SK-N-SH (cell line): ENCODE measurements at regions not wholly inside any gene's neighbourhood (a gene's known extent, or its start where the extent isn't known, plus 50 kb on each side); places are given as distances from the start of the nearest gene placed in this dataset.

Source experiments
- CTCF ChIA-PET: fragments of 300-600, 350-600 bp; formaldehyde crosslinking; extraction: SDS; loops from one replicate; lab custom pipeline; 2021; lab: Yijun Ruan, JAX
- POLR2A ChIA-PET: fragments of 350-600 bp; sonication (Branson Sonifier 250); formaldehyde crosslinking; extraction: SDS; loops from one replicate; lab custom pipeline; 2020; ENCODE audit warnings: antibody characterized with exemption, inconsistent platforms; lab: Yijun Ruan, JAX
- DNase-seq: peaks from one replicate; pipeline ENCODE4 v3.0.0; 2012
- H2AFZ ChIP-seq: fragments of 200-600 bp; sonication (generic); 2 replicates; pipeline ENCODE4 v1.8.1; 2016; ENCODE audit warnings: antibody characterized with exemption, mild to moderate bottlenecking, low read depth
- H3F3A ChIP-seq: fragments of 200-600 bp; sonication (generic); replicated peaks from 2 replicates; pipeline ENCODE3; 2016; ENCODE audit warnings: antibody characterized with exemption, mild to moderate bottlenecking; ENCODE audit not compliant: insufficient read depth
- H3K27ac ChIP-seq, 2 experiments: fragments of 200-500 bp in 1 of 2; fragments of 200-600 bp in 1 of 2; sonication (Bioruptor generic) in 1 of 2; sonication (generic), shearing (Covaris generic) in 1 of 2; 2 replicates each; pipeline versions ENCODE4 v1.5.1 to v1.6.1; 2014 to 2016; ENCODE audit warnings: low read depth in 2 of 2, inconsistent platforms in 1 of 2, low read length in 1 of 2, mild to moderate bottlenecking in 1 of 2, mixed read lengths in 1 of 2
- H3K27me3 ChIP-seq: fragments of 200-600 bp; sonication (generic), shearing (Covaris generic); 2 replicates; pipeline ENCODE4 v1.6.1; 2016; ENCODE audit warnings: mixed run types; ENCODE audit not compliant: insufficient read depth
- H3K36me3 ChIP-seq, 2 experiments: fragments of 200-500 bp in 1 of 2; fragments of 200-600 bp in 1 of 2; sonication (Bioruptor generic) in 1 of 2; sonication (generic) in 1 of 2; replicated peaks in 1 of 2; 2 replicates each; pipeline versions ENCODE3 to v1.5.1; 2014 to 2016; ENCODE audit warnings: low read length in 1 of 2, mild to moderate bottlenecking in 1 of 2; ENCODE audit not compliant: insufficient read depth in 2 of 2, control insufficient read depth in 1 of 2
- H3K4me1 ChIP-seq, 2 experiments: fragments of 200-500 bp in 1 of 2; fragments of 200-600 bp in 1 of 2; sonication (Bioruptor generic) in 1 of 2; sonication (generic), shearing (Covaris generic) in 1 of 2; 2 replicates each; pipeline versions ENCODE4 v1.5.1 to v1.6.1; 2014 to 2016; ENCODE audit warnings: low read depth in 1 of 2, low read length in 1 of 2, mixed run types in 1 of 2; ENCODE audit not compliant: insufficient read depth in 2 of 2, control insufficient read depth in 1 of 2
- H3K4me2 ChIP-seq: fragments of 200-600 bp; sonication (generic), shearing (Covaris generic); 2 replicates; pipeline ENCODE4 v1.6.1; 2017; ENCODE audit warnings: mixed run types
- H3K4me3 ChIP-seq, 2 experiments: fragments of 200-500 bp in 1 of 2; fragments of 200-600 bp in 1 of 2; sonication (Bioruptor generic) in 1 of 2; sonication (generic), shearing (Covaris generic) in 1 of 2; 2 replicates each; pipeline versions ENCODE4 v1.5.1 to v1.8.1; 2014 to 2016; ENCODE audit warnings: low read depth in 2 of 2, inconsistent platforms in 1 of 2, low read length in 1 of 2, mild to moderate bottlenecking in 1 of 2, mixed read lengths in 1 of 2, moderate library complexity in 1 of 2
- H3K79me2 ChIP-seq: fragments of 200-600 bp; sonication (generic); 2 replicates; pipeline ENCODE4 v1.8.1; 2017; ENCODE audit warnings: mild to moderate bottlenecking; ENCODE audit not compliant: insufficient read depth
- H3K9ac ChIP-seq: fragments of 200-600 bp; sonication (generic); 2 replicates; pipeline ENCODE4 v1.6.1; 2017; ENCODE audit warnings: mixed run types
- H3K9me2 ChIP-seq: fragments of 200-600 bp; sonication (generic); 2 replicates; pipeline ENCODE4 v1.6.1; 2017; ENCODE audit warnings: mixed run types
- H3K9me3 ChIP-seq: fragments of 200-600 bp; sonication (generic); 2 replicates; pipeline ENCODE4 v1.6.1; 2017; ENCODE audit warnings: mixed run types, mild to moderate bottlenecking, moderate library complexity
- H4K20me1 ChIP-seq: fragments of 200-600 bp; sonication (generic); 2 replicates; pipeline ENCODE4 v1.6.1; 2017; ENCODE audit warnings: mild to moderate bottlenecking, mixed run types; ENCODE audit not compliant: insufficient read depth
- CHD2 ChIP-seq: fragments of 150-350 bp; IDR thresholded peaks from 2 replicates; pipeline ENCODE4 v1.6.1; 2018; ENCODE audit warnings: low read length; ENCODE audit not compliant: partially characterized antibody
- EP300 ChIP-seq, 2 experiments: IDR thresholded peaks; 2 replicates each; pipeline versions ENCODE4 v1.4.0 to v1.6.1; 2012; ENCODE audit warnings: borderline replicate concordance in 1 of 2, low read depth in 1 of 2, low read length in 1 of 2
- FOSL2 ChIP-seq: IDR thresholded peaks from 2 replicates; pipeline ENCODE4 v1.4.0; 2012; ENCODE audit warnings: low read depth, mild to moderate bottlenecking, moderate library complexity, borderline replicate concordance
- FOXJ3 ChIP-seq: sonication (generic); formaldehyde crosslinking; IDR thresholded peaks from 2 replicates; pipeline ENCODE4 v1.5.1; 2020; ENCODE audit warnings: mild to moderate bottlenecking, missing genetic modification reagents
- FOXM1 ChIP-seq: IDR thresholded peaks from 2 replicates; pipeline ENCODE4 v1.4.0; 2012; ENCODE audit warnings: low read depth, mild to moderate bottlenecking
- GABPA ChIP-seq: IDR thresholded peaks from 2 replicates; pipeline ENCODE4 v1.4.0; 2012; ENCODE audit warnings: low read depth, mild to moderate bottlenecking
- JUND ChIP-seq: IDR thresholded peaks from 2 replicates; pipeline ENCODE4 v1.4.0; 2012
- MAX ChIP-seq: IDR thresholded peaks from 2 replicates; pipeline ENCODE4 v1.4.0; 2012; ENCODE audit warnings: low read depth
- MEF2A ChIP-seq: IDR thresholded peaks from 2 replicates; pipeline ENCODE4 v1.4.0; 2012; ENCODE audit warnings: low read depth, borderline replicate concordance
- NFIC ChIP-seq: IDR thresholded peaks from 2 replicates; pipeline ENCODE4 v1.4.0; 2012; ENCODE audit warnings: borderline replicate concordance
- PBX3 ChIP-seq: IDR thresholded peaks from 2 replicates; pipeline ENCODE4; 2012
- POLR2AphosphoS5 ChIP-seq: IDR thresholded peaks from 2 replicates; pipeline ENCODE4 v1.6.1; 2012; ENCODE audit warnings: low read depth, low read length
- RXRA ChIP-seq: IDR thresholded peaks from 2 replicates; pipeline ENCODE4 v1.4.0; 2012; ENCODE audit warnings: low read depth, mild to moderate bottlenecking, borderline replicate concordance
- SIN3A ChIP-seq: IDR thresholded peaks from 2 replicates; pipeline ENCODE4 v1.6.1; 2012; ENCODE audit warnings: low read depth, mild to moderate bottlenecking, low read length, moderate library complexity, borderline replicate concordance
- TEAD4 ChIP-seq: IDR thresholded peaks from 2 replicates; pipeline ENCODE4 v1.4.0; 2012; ENCODE audit warnings: mild to moderate bottlenecking, borderline replicate concordance; ENCODE audit not compliant: insufficient read depth
- YY1 ChIP-seq: IDR thresholded peaks from 2 replicates; pipeline ENCODE4 v1.4.0; 2012; ENCODE audit warnings: low read depth, mild to moderate bottlenecking
- WGBS: methylation state at CpG from one replicate; pipeline ENCODE4 v1.1.6; 2017; ENCODE audit warnings: low lambda C conversion rate; 5-methylcytosine and 5-hydroxymethylcytosine counted together
- TF ChIP-seq, protein P1 (sequence below): fragments of 150-350 bp; IDR thresholded peaks from 2 replicates; pipeline ENCODE4 v1.6.1; 2016; ENCODE audit warnings: mild to moderate bottlenecking, low read depth, low read length
- TF ChIP-seq, protein P2 (sequence below): IDR thresholded peaks from 2 replicates; pipeline ENCODE4 v1.6.1; 2012; ENCODE audit warnings: mild to moderate bottlenecking, low read depth, low read length, moderate library complexity
- TF ChIP-seq, protein P3 (sequence below): IDR thresholded peaks from 2 replicates; pipeline ENCODE4 v1.4.0; 2012; ENCODE audit warnings: low read depth, borderline replicate concordance

- H3K9me3 ChIP-seq = peaks cover 12% of the 10 kb centered on the region
- no peak overlapping the region for H3K4me2 ChIP-seq
- no peak overlapping the region for H3K9ac ChIP-seq
- no peak overlapping the region for H2AFZ ChIP-seq
- no peak overlapping the region for H3K27ac ChIP-seq
- no peaks in the 10 kb centered on the region for H4K20me1 ChIP-seq
- ChIA-PET POLR2A (no interaction called here), CTCF (interaction anchor here (0.7 to 1.4 kb wide), 2 partner anchors 12 to 47 kb away, joined by 4 to 5 read pairs; no protein-coding TSS in a partner anchor)
- H3K79me2 ChIP-seq = no peaks in the 10 kb centered on the region
- TF ChIP-seq, protein P1, sequence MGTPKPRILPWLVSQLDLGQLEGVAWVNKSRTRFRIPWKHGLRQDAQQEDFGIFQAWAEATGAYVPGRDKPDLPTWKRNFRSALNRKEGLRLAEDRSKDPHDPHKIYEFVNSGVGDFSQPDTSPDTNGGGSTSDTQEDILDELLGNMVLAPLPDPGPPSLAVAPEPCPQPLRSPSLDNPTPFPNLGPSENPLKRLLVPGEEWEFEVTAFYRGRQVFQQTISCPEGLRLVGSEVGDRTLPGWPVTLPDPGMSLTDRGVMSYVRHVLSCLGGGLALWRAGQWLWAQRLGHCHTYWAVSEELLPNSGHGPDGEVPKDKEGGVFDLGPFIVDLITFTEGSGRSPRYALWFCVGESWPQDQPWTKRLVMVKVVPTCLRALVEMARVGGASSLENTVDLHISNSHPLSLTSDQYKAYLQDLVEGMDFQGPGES = no peak
- TF ChIP-seq CHD2 (no peak), MAX (no peak), FOSL2 (no peak), TEAD4 (no peak), RXRA (no peak), PBX3 (no peak), EP300 (IDR thresholded peaks at IDR 0.05; ENCODE audit: borderline replicate concordance in 1 of 2, low read depth in 1 of 2, low read length in 1 of 2) (no peak), JUND (no peak), NFIC (no peak), MEF2A (no peak), SIN3A (no peak), GABPA (no peak), YY1 (no peak), POLR2AphosphoS5 (no peak), FOXJ3 (CRISPR knock-in tag) (no peak), FOXM1 (no peak)
- TF ChIP-seq, protein P2, sequence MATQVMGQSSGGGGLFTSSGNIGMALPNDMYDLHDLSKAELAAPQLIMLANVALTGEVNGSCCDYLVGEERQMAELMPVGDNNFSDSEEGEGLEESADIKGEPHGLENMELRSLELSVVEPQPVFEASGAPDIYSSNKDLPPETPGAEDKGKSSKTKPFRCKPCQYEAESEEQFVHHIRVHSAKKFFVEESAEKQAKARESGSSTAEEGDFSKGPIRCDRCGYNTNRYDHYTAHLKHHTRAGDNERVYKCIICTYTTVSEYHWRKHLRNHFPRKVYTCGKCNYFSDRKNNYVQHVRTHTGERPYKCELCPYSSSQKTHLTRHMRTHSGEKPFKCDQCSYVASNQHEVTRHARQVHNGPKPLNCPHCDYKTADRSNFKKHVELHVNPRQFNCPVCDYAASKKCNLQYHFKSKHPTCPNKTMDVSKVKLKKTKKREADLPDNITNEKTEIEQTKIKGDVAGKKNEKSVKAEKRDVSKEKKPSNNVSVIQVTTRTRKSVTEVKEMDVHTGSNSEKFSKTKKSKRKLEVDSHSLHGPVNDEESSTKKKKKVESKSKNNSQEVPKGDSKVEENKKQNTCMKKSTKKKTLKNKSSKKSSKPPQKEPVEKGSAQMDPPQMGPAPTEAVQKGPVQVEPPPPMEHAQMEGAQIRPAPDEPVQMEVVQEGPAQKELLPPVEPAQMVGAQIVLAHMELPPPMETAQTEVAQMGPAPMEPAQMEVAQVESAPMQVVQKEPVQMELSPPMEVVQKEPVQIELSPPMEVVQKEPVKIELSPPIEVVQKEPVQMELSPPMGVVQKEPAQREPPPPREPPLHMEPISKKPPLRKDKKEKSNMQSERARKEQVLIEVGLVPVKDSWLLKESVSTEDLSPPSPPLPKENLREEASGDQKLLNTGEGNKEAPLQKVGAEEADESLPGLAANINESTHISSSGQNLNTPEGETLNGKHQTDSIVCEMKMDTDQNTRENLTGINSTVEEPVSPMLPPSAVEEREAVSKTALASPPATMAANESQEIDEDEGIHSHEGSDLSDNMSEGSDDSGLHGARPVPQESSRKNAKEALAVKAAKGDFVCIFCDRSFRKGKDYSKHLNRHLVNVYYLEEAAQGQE = no peak
- TF ChIP-seq, protein P3, sequence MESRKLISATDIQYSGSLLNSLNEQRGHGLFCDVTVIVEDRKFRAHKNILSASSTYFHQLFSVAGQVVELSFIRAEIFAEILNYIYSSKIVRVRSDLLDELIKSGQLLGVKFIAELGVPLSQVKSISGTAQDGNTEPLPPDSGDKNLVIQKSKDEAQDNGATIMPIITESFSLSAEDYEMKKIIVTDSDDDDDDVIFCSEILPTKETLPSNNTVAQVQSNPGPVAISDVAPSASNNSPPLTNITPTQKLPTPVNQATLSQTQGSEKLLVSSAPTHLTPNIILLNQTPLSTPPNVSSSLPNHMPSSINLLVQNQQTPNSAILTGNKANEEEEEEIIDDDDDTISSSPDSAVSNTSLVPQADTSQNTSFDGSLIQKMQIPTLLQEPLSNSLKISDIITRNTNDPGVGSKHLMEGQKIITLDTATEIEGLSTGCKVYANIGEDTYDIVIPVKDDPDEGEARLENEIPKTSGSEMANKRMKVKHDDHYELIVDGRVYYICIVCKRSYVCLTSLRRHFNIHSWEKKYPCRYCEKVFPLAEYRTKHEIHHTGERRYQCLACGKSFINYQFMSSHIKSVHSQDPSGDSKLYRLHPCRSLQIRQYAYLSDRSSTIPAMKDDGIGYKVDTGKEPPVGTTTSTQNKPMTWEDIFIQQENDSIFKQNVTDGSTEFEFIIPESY = no peak
- 14% methylated on average over 2 of the region's 2 CpGs for WGBS
- DNase-seq = no peak
- H3K36me3 ChIP-seq = no peaks in the 10 kb centered on the region
- no peaks in the 10 kb centered on the region for H3K4me1 ChIP-seq
- no peaks in the 10 kb centered on the region for H3K9me2 ChIP-seq
- H3K27me3 ChIP-seq = no peaks in the 10 kb centered on the region; the same call in 1 of the 2 replicates
- H3K4me3 ChIP-seq = no peak overlapping the region
- peaks cover 3% of the 10 kb centered on the region for H3F3A ChIP-seq
Observed at GRCh38 chr20:2219481-2220006, 76.3 kb upstream of the TGM3 start.
